ENCODE measurements at regions not wholly inside any gene's neighbourhood (a gene's known extent, or its start where the extent isn't known, plus 50 kb on each side); places are given as distances from the start of the nearest gene placed in this dataset.

GRCh38 chr3:76264496-76264895 lies 479.1 kb upstream of the ZNF717 start:
- intact Hi-C loops (cut with DNase I; ENCODE audit: low total_unique reads), result no loop called here
- DNase-seq (ENCODE audit: low spot score in 2 of 2), result no peak
- no peak for TF ChIP-seq POLR2A (IDR thresholded peaks at IDR 0.05)
- TF ChIP-seq, protein P1, sequence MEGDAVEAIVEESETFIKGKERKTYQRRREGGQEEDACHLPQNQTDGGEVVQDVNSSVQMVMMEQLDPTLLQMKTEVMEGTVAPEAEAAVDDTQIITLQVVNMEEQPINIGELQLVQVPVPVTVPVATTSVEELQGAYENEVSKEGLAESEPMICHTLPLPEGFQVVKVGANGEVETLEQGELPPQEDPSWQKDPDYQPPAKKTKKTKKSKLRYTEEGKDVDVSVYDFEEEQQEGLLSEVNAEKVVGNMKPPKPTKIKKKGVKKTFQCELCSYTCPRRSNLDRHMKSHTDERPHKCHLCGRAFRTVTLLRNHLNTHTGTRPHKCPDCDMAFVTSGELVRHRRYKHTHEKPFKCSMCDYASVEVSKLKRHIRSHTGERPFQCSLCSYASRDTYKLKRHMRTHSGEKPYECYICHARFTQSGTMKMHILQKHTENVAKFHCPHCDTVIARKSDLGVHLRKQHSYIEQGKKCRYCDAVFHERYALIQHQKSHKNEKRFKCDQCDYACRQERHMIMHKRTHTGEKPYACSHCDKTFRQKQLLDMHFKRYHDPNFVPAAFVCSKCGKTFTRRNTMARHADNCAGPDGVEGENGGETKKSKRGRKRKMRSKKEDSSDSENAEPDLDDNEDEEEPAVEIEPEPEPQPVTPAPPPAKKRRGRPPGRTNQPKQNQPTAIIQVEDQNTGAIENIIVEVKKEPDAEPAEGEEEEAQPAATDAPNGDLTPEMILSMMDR (IDR thresholded peaks at IDR 0.05), result no peak
- no peak overlapping the region for H3K4me3 ChIP-seq (ENCODE audit: low read depth, poor library complexity, severe bottlenecking)
- 94 to 98% methylated on average over 1 of the region's 1 CpG for WGBS, 2 donors

GRCh38 chr3:76264911-76265310 lies 479.6 kb upstream of the ZNF717 start:
- DNase-seq (ENCODE audit: low spot score in 2 of 2), result no peak
- no peak for TF ChIP-seq POLR2A (IDR thresholded peaks at IDR 0.05)
- TF ChIP-seq, protein P1 (IDR thresholded peaks at IDR 0.05), result no peak
- intact Hi-C loops (cut with DNase I; ENCODE audit: low total_unique reads), result no loop called here
- H3K4me3 ChIP-seq (ENCODE audit: low read depth, poor library complexity, severe bottlenecking), result no peak overlapping the region
- WGBS, 2 donors, result 78 to 79% methylated on average over 6 of the region's 6 CpGs

DNA sequence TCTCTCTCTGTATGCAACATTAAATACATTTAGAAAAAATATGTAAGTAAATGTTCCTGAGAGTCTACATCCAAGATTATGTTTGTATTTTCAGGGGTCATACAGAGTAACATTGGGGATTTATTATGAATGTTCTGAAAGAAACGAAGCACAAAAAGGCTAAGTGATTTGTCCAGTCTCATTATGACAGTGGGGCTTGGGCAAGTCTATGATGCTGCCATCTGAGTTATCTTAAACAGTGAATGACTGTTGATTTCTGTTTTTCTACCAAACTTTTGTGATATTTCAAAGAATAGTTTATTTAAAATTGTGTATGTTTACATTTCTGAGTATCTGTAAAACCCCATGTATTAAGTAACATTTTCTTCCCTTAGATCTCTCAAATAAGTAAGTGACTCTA lies 481.2 kb upstream of the ZNF717 start:
- WGBS, 2 donors, result 78 to 90% methylated on average over 1 of the region's 1 CpG
- no peak for DNase-seq (ENCODE audit: low spot score in 2 of 2)
- intact Hi-C loops (cut with DNase I; ENCODE audit: low total_unique reads), result no loop called here
- H3K4me3 ChIP-seq (ENCODE audit: low read depth, poor library complexity, severe bottlenecking), result no peak overlapping the region
- TF ChIP-seq POLR2A (IDR thresholded peaks at IDR 0.05), result no peak
- TF ChIP-seq, protein P1 (IDR thresholded peaks at IDR 0.05), result no peak

DNA sequence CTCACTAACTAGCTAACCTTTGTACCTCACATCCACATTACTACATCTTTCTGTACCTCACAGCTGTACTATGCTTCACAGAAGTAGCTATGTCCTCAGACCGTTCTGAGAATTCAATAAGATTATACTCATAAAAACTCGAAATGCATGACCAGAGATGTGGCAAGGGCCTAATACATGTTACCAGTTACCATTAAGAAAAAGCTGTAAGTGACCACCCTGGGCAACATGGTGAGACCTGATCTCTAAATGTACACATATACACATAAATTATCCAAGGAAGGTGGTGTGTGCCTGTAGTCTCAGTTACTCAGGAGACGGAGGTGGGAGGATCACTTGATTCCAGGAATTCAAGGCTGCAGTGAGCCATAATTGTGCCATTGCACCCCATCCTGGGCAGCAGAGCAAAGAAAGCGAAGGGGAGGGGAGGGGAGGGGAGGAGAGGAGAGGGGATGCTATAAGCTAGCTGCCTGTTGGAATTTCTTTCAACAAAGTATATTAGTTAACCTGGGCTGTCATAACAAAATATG lies 482.6 kb upstream of the ZNF717 start:
- no peak overlapping the region for H3K4me3 ChIP-seq (ENCODE audit: low read depth, poor library complexity, severe bottlenecking)
- TF ChIP-seq, protein P1 (IDR thresholded peaks at IDR 0.05), result no peak
- no peak for TF ChIP-seq POLR2A (IDR thresholded peaks at IDR 0.05)
- intact Hi-C loops (cut with DNase I; ENCODE audit: low total_unique reads), result no loop called here
- WGBS, 2 donors, result 86% methylated on average over 4 of the region's 4 CpGs
- no peak for DNase-seq (ENCODE audit: low spot score in 2 of 2)

- TF ChIP-seq, protein P1 (IDR thresholded peaks at IDR 0.05), result no peak
- no peak for TF ChIP-seq POLR2A (IDR thresholded peaks at IDR 0.05)
- DNase-seq (ENCODE audit: low spot score in 2 of 2), result no peak
- WGBS, 2 donors, result 87 to 92% methylated on average over 9 of the region's 9 CpGs
- intact Hi-C loops (cut with DNase I; ENCODE audit: low total_unique reads), result no loop called here
- no peak overlapping the region for H3K4me3 ChIP-seq (ENCODE audit: low read depth, poor library complexity, severe bottlenecking)
Measured at GRCh38 chr3:76293856-76294255, 508.5 kb upstream of the ZNF717 start.

DNA sequence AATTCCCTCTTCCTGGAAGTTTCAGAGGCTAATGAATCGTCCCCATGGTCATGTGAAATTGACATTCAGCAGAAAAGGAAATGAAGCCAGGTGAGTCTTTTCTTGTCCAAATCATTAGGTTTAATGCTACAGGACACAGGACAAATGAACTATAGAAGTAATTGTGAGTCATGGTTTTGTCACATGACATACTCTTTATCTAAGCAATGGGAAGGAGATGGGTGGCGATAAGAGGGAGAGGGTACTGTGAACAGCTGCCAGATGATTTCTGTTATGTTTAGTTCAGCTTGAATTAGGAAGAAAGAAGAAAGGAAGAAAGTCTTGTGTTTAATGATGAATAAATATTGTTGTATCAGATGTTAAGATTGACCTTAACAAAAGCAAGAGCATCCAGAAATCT lies 515.4 kb upstream of the ZNF717 start:
- no peak for DNase-seq (ENCODE audit: low spot score in 2 of 2)
- intact Hi-C loops (cut with DNase I; ENCODE audit: low total_unique reads), result no loop called here
- no peak for TF ChIP-seq POLR2A (IDR thresholded peaks at IDR 0.05)
- TF ChIP-seq, protein P1 (IDR thresholded peaks at IDR 0.05), result no peak

More for the DNA sequence above, 515.4 kb upstream of the ZNF717 start:
- WGBS, 2 donors, result 60 to 67% methylated on average over 2 of the region's 2 CpGs
- no peak overlapping the region for H3K4me3 ChIP-seq (ENCODE audit: low read depth, poor library complexity, severe bottlenecking)

Measured in lower leg skin (tissue), 4 donors.